ENCODE measurements at regions not wholly inside any gene's neighbourhood (a gene's known extent, or its start where the extent isn't known, plus 50 kb on each side); places are given as distances from the start of the nearest gene placed in this dataset.

DNA sequence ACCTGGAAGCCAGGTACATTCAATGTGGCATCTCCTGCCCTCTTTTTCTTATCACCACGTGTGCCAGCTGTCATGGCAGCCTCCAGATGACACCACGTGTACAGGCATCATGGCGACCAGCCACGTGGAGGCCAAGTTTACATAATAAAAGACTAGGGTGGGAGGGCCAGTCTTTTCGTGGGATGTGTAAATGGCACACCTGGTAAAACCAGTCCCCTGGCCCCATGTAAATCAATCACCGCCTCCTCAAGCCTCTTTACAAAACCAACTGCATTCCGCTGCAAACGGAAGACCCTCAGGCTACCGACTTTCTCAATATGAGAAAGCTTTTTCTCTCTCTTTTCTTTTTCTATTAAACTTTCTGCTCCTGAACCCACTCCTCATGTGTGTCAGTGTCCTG lies 65.1 kb upstream of the PHF14 start:
- TF ChIP-seq POLR2A (IDR thresholded peaks at IDR 0.05; ENCODE audit: low read length) (no peak), GATA1 (IDR thresholded peaks at IDR 0.05; ENCODE audit: low read depth, low read length) (no peak)

All from erythroblast (primary cell).